ENCODE measurements at regions not wholly inside any gene's neighbourhood (a gene's known extent, or its start where the extent isn't known, plus 50 kb on each side); places are given as distances from the start of the nearest gene placed in this dataset.

DNA sequence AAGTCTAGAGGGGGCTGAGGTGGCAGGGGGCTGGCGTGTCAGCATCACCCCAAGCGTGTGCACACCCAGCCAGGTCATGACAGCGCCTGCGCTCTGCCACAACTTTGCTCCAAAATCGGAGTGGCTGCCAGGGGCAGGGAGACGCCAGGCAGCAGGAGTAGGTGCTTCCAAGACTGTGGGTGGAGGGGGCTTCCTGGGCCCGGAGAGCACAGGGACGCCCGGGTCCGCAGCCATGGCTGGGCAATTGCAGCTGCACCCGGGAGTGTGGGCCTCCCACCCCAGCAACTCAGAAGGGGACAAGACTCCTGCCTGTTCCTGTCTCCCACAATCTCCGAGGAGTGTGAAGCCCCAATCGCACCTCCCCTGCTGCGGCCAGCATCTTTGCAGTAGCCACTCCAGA, 53.1 kb upstream of the CYYR1 start:
- TF ChIP-seq ELF4 (IDR thresholded peaks at IDR 0.05) (no peak), ARNT (IDR thresholded peaks at IDR 0.05) (no peak), HDGF (IDR thresholded peaks at IDR 0.05; ENCODE audit: borderline replicate concordance) (no peak), FOXM1 (IDR thresholded peaks at IDR 0.05; ENCODE audit: borderline replicate concordance) (no peak), CTBP1 (IDR thresholded peaks at IDR 0.05; ENCODE audit: borderline replicate concordance) (no peak), BHLHE40 (IDR thresholded peaks at IDR 0.05; ENCODE audit: borderline replicate concordance) (no peak), FOXK2 (IDR thresholded peaks at IDR 0.05) (no peak)
